Calu3 (cell line): ENCODE measurements at regions not wholly inside any gene's neighbourhood (a gene's known extent, or its start where the extent isn't known, plus 50 kb on each side); places are given as distances from the start of the nearest gene placed in this dataset.
A peak's percentile ranks its signal among the peaks of the same experiment; 100 is the strongest.
"Not testable (repeated sequence)": the region's sequence is repeated elsewhere in the genome, so short reads cannot be mapped to it uniquely, and the experiment has no call there.

ENCODE experiments used
- BruUV-seq: library from RNA; stranded (reverse); fragments of 400-500 nt; replicated peaks from 2 replicates; lab custom pipeline; 2021; lab: Mats Ljungman, UMichigan
- CTCF ChIA-PET: fragments of 300-600 bp; sonication (Branson Sonifier 250); formaldehyde crosslinking; loops from one replicate; lab custom pipeline; 2022; ENCODE audit warnings: antibody characterized with exemption; lab: Charles Lee
- DNase-seq: peaks from one replicate; pipeline ENCODE4 v3.0.0; 2022
- H3K27ac Mint-ChIP-seq: one replicate; pipeline ENCODE4 v1.8.0; 2022; ENCODE audit warnings: mixed read lengths; ENCODE audit not compliant: unreplicated experiment
- H3K27me3 Mint-ChIP-seq: one replicate; pipeline ENCODE4 v1.8.0; 2022; ENCODE audit warnings: mixed read lengths; ENCODE audit not compliant: unreplicated experiment
- H3K36me3 Mint-ChIP-seq: one replicate; pipeline ENCODE4 v1.8.0; 2022; ENCODE audit warnings: mild to moderate bottlenecking, moderate library complexity, mixed read lengths; ENCODE audit not compliant: insufficient read depth, unreplicated experiment
- H3K4me1 Mint-ChIP-seq: one replicate; pipeline ENCODE4 v1.8.0; 2022; ENCODE audit warnings: mild to moderate bottlenecking, low read depth, mixed read lengths; ENCODE audit not compliant: unreplicated experiment
- H3K4me3 Mint-ChIP-seq: one replicate; pipeline ENCODE4 v1.8.0; 2022; ENCODE audit warnings: mild to moderate bottlenecking, low read depth, moderate library complexity, mixed read lengths; ENCODE audit not compliant: unreplicated experiment
- H3K9me3 Mint-ChIP-seq: one replicate; pipeline ENCODE4 v1.8.0; 2022; ENCODE audit warnings: low read depth, mixed read lengths; ENCODE audit not compliant: unreplicated experiment
- intact Hi-C: fragments of 100-400 bp; cut with micrococcal nuclease; formaldehyde crosslinking; loops from one replicate; pipeline ENCODE4 v1.10.0; 2022; ENCODE audit not compliant: unreplicated experiment
- TF ChIP-seq, protein P1 (sequence below): fragments of 200-600 bp; IDR thresholded peaks from one replicate; pipeline ENCODE4 v1.8.0; 2022; ENCODE audit warnings: antibody characterized with exemption; ENCODE audit not compliant: unreplicated experiment

DNA sequence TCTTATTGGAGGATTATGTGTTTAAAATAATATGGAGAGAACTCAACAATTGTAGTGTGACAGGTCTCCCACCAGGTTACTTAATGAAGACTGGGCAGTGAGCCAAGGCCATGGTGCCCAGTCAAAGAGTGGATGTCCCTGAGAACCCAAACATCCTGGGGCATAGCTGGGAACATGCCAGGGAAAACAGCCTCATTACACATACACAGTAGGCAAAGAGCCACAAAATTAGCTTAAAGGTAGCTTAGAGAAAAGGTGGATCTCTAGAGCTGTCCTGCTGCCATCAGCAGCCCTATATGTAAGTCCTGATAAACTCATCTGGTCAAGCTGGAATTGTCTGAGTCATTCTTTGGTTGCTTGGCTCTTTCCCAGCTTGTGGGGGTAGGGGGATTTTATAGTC lies 287.8 kb downstream of the PHF14 start:
- no TSS peak for BruUV-seq
- Mint-ChIP-seq H3K9me3 (peaks cover 3% of the 10 kb centered on the region), H3K4me3 (no peak overlapping the region), H3K27ac (no peak overlapping the region), H3K36me3 (no peaks in the 10 kb centered on the region), H3K4me1 (no peaks in the 10 kb centered on the region), H3K27me3 (peaks cover 23% of the 10 kb centered on the region)
- peak; percentile 34 for DNase-seq
- CTCF ChIA-PET = no interaction called here
- TF ChIP-seq, protein P1, sequence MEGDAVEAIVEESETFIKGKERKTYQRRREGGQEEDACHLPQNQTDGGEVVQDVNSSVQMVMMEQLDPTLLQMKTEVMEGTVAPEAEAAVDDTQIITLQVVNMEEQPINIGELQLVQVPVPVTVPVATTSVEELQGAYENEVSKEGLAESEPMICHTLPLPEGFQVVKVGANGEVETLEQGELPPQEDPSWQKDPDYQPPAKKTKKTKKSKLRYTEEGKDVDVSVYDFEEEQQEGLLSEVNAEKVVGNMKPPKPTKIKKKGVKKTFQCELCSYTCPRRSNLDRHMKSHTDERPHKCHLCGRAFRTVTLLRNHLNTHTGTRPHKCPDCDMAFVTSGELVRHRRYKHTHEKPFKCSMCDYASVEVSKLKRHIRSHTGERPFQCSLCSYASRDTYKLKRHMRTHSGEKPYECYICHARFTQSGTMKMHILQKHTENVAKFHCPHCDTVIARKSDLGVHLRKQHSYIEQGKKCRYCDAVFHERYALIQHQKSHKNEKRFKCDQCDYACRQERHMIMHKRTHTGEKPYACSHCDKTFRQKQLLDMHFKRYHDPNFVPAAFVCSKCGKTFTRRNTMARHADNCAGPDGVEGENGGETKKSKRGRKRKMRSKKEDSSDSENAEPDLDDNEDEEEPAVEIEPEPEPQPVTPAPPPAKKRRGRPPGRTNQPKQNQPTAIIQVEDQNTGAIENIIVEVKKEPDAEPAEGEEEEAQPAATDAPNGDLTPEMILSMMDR = no peak
- intact Hi-C loops = no loop called here

DNA sequence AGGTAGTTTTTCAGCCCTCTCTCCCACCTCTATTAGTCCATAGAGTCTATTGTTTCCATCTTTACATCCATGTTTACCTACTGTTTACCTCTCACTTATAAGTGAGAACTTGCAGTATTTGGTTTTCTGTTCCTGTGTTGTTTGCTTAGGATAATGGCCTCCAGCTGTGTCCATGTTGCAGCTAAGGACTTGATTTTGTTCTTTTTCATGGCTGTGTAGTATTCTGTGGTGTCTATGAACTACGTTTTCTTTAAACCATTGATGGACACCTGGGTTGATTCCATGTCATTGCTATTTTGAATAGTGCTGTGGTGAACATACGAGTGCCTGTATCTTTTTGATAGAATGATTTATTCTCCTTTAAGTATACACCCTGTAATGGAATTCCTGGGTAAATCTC lies 292.4 kb downstream of the PHF14 start:
- Mint-ChIP-seq H3K36me3 (no peaks in the 10 kb centered on the region), H3K4me3 (no peak overlapping the region), H3K27ac (no peak overlapping the region), H3K27me3 (no peaks in the 10 kb centered on the region), H3K9me3 (peaks cover 6% of the 10 kb centered on the region), H3K4me1 (no peaks in the 10 kb centered on the region)
- intact Hi-C loops = no loop called here
- BruUV-seq = no TSS peak
- TF ChIP-seq, protein P1 = no peak
- CTCF ChIA-PET = interaction anchor here (0.7 kb wide), 1 partner anchor 9 kb away, joined by 3 read pairs; no protein-coding TSS in a partner anchor
- DNase-seq = no peak

DNA sequence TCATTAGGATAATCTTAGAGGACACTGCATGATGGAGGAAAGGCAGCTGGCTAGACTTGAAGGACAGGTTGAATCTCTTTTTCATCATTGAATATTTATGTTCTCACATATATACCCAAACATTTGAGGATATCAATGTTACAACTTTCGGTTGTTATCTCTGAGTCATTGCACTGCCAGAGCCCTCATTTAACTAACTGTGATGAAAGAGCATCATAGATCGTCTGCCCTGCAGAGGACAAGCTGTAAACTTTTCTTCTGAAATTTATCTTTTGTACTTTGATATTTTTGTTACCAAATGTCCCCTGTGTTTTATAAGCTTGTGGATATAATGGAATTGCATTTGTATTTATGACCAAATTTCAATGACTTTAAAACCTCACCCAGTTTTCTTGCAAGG lies 298.7 kb downstream of the PHF14 start:
- Mint-ChIP-seq H3K36me3 (no peaks in the 10 kb centered on the region), H3K27me3 (no peaks in the 10 kb centered on the region), H3K9me3 (peaks cover 3% of the 10 kb centered on the region), H3K27ac (no peak overlapping the region), H3K4me3 (no peak overlapping the region), H3K4me1 (no peaks in the 10 kb centered on the region)
- intact Hi-C loops = no loop called here
- CTCF ChIA-PET = no interaction called here
- DNase-seq = no peak
- TF ChIP-seq, protein P1 = no peak
- no TSS peak for BruUV-seq

DNA sequence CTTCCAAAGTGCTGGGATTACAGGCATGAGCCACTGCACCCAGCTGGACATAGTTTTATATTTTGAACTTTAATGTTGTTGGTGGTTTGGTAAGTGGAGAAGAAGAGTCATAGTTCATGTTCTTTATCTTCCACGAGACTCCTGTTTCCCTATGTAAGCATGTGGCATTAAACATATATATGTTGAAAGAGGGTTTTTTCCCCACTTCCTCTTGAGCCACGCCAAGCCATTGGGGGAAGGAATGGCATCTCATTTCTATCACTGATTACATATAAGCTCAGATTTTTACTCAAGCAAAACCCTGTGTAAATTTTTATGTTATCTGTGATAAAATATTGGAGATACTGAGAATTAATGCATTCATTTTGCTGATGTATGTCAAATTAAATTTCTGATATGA lies 300.4 kb downstream of the PHF14 start:
- Mint-ChIP-seq H3K9me3 (no peaks in the 10 kb centered on the region), H3K27me3 (no peaks in the 10 kb centered on the region), H3K4me1 (no peaks in the 10 kb centered on the region), H3K36me3 (no peaks in the 10 kb centered on the region), H3K27ac (no peak overlapping the region), H3K4me3 (no peak overlapping the region)
- intact Hi-C loops = no loop called here
- no TSS peak for BruUV-seq
- TF ChIP-seq, protein P1 = no peak
- no peak for DNase-seq
- CTCF ChIA-PET = no interaction called here

DNA sequence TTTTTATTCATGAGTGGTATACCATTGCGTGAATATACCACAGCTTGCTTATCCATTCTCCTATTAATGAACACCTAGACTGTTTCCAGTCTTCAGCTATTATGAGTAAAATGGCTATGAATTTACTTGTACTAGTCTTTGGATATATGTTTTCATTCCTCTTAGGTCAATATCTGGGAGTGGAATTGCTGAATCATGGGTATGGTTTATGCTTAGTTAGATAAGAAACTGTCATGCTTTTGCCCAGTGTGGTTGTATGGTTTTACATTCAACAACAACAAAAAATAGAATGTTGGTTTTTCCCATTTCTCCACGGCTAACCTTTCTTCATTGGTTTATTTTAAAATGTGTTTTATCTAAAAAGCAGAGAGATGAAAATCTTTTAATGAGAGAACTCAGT lies 308.3 kb downstream of the PHF14 start:
- Mint-ChIP-seq H3K27ac (no peak overlapping the region), H3K9me3 (no peaks in the 10 kb centered on the region), H3K4me1 (no peaks in the 10 kb centered on the region), H3K27me3 (peaks cover 12% of the 10 kb centered on the region), H3K4me3 (no peak overlapping the region), H3K36me3 (no peaks in the 10 kb centered on the region)
- intact Hi-C loops = no loop called here
- TF ChIP-seq, protein P1 = no peak
- CTCF ChIA-PET = no interaction called here
- BruUV-seq = no TSS peak
- DNase-seq = no peak

DNA sequence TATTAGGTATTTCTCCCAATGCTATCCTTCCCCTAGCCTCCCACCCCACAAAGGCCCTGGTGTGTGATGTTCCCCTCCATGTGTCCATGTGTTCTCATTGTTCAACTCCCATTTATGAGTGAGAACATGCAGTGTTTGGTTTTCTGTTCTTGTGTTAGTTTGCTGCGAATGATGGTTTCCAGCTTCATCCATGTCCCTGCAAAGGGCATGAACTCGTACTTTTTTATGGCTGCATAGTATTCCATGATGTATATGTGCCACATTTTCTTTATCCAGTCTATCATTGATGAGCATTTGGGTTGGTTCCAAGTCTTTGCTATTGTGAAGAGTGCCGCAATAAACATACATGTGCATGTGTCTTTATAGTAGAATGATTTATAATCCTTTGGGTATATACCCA lies 309.9 kb downstream of the PHF14 start:
- H3K4me3 Mint-ChIP-seq, DNase-seq, H3K9me3 Mint-ChIP-seq, H3K4me1 Mint-ChIP-seq, intact Hi-C loops, H3K27ac Mint-ChIP-seq, H3K36me3 Mint-ChIP-seq, CTCF ChIA-PET, BruUV-seq: not testable (repeated sequence)
- H3K27me3 Mint-ChIP-seq = peaks cover 14% of the 10 kb centered on the region
